Astrocyte (in vitro differentiated cells and primary cell): ENCODE measurements at regions not wholly inside any gene's neighbourhood (a gene's known extent, or its start where the extent isn't known, plus 50 kb on each side); places are given as distances from the start of the nearest gene placed in this dataset.

Source experiments
- DNase-seq: peaks from one replicate; pipeline ENCODE4 v3.0.0-alpha.2; 2010; ENCODE audit warnings: low read depth
- FAIRE-seq: peaks from 2 replicates; lab custom pipeline; 2011; peaks lifted over from hg19 to GRCh38; lab: Jason Lieb, UNC
- H2AFZ ChIP-seq: 2 replicates; pipeline ENCODE4 v1.6.0; 2012; ENCODE audit warnings: low read depth, low read length, inconsistent platforms
- H3K27ac ChIP-seq: 2 replicates; pipeline ENCODE4 v1.5.1; 2011; ENCODE audit warnings: low read depth, low read length, inconsistent platforms
- H3K27me3 ChIP-seq: 2 replicates; pipeline ENCODE4 v1.6.0; 2011; ENCODE audit warnings: low read length, inconsistent platforms; ENCODE audit not compliant: insufficient read depth
- H3K36me3 ChIP-seq: 2 replicates; pipeline ENCODE4 v1.5.1; 2011; ENCODE audit warnings: low read length, inconsistent platforms; ENCODE audit not compliant: insufficient read depth
- H3K4me1 ChIP-seq: 2 replicates; pipeline ENCODE4 v1.5.1; 2011; ENCODE audit warnings: low read length, inconsistent platforms; ENCODE audit not compliant: insufficient read depth
- H3K4me2 ChIP-seq: 2 replicates; pipeline ENCODE4 v1.6.0; 2012; ENCODE audit warnings: low read length, inconsistent platforms
- H3K4me3 ChIP-seq: 2 replicates; pipeline ENCODE4 v1.5.1; 2011; ENCODE audit warnings: low read depth, mild to moderate bottlenecking, low read length, inconsistent platforms; ENCODE audit not compliant: insufficient read depth
- H3K79me2 ChIP-seq: 2 replicates; pipeline ENCODE4 v1.6.0; 2012; ENCODE audit warnings: mild to moderate bottlenecking, low read length, inconsistent platforms; ENCODE audit not compliant: insufficient read depth
- H3K9ac ChIP-seq: 2 replicates; pipeline ENCODE4 v1.6.0; 2012; ENCODE audit warnings: mild to moderate bottlenecking, low read length, inconsistent platforms
- H3K9me3 ChIP-seq: 2 replicates; pipeline ENCODE4 v1.5.1; 2012; ENCODE audit warnings: low read depth, mild to moderate bottlenecking, low read length, inconsistent platforms; ENCODE audit not compliant: insufficient read depth
- H4K20me1 ChIP-seq: 2 replicates; pipeline ENCODE4 v1.6.0; 2012; ENCODE audit warnings: low read length, inconsistent platforms; ENCODE audit not compliant: insufficient read depth
- H3K27ac Mint-ChIP-seq: one replicate; pipeline ENCODE4 v1.8.0; 2021; ENCODE audit warnings: mild to moderate bottlenecking, mixed read lengths; ENCODE audit not compliant: unreplicated experiment
- H3K27me3 Mint-ChIP-seq: one replicate; pipeline ENCODE4 v1.8.0; 2021; ENCODE audit warnings: low read depth, mixed read lengths; ENCODE audit not compliant: unreplicated experiment
- H3K36me3 Mint-ChIP-seq: one replicate; pipeline ENCODE4 v1.8.0; 2021; ENCODE audit warnings: low read depth, mixed read lengths; ENCODE audit not compliant: unreplicated experiment
- H3K4me1 Mint-ChIP-seq: one replicate; pipeline ENCODE4 v1.8.0; 2021; ENCODE audit warnings: low read depth, mixed read lengths; ENCODE audit not compliant: unreplicated experiment
- H3K4me3 Mint-ChIP-seq: one replicate; pipeline ENCODE4 v1.8.0; 2021; ENCODE audit warnings: mild to moderate bottlenecking, moderate library complexity, mixed read lengths; ENCODE audit not compliant: unreplicated experiment
- H3K9me3 Mint-ChIP-seq: one replicate; pipeline ENCODE4 v1.8.0; 2021; ENCODE audit warnings: mild to moderate bottlenecking, mixed read lengths; ENCODE audit not compliant: unreplicated experiment
- CTCF ChIP-seq: IDR thresholded peaks from 2 replicates; pipeline ENCODE4 v1.5.1; 2011; ENCODE audit warnings: low read depth, mild to moderate bottlenecking, inconsistent platforms, low read length, moderate library complexity; ENCODE audit not compliant: insufficient read depth
- EZH2 ChIP-seq: IDR thresholded peaks from 2 replicates; pipeline ENCODE4 v1.6.1; 2012; ENCODE audit warnings: mild to moderate bottlenecking, low read length, inconsistent platforms; ENCODE audit not compliant: insufficient read depth

DNA sequence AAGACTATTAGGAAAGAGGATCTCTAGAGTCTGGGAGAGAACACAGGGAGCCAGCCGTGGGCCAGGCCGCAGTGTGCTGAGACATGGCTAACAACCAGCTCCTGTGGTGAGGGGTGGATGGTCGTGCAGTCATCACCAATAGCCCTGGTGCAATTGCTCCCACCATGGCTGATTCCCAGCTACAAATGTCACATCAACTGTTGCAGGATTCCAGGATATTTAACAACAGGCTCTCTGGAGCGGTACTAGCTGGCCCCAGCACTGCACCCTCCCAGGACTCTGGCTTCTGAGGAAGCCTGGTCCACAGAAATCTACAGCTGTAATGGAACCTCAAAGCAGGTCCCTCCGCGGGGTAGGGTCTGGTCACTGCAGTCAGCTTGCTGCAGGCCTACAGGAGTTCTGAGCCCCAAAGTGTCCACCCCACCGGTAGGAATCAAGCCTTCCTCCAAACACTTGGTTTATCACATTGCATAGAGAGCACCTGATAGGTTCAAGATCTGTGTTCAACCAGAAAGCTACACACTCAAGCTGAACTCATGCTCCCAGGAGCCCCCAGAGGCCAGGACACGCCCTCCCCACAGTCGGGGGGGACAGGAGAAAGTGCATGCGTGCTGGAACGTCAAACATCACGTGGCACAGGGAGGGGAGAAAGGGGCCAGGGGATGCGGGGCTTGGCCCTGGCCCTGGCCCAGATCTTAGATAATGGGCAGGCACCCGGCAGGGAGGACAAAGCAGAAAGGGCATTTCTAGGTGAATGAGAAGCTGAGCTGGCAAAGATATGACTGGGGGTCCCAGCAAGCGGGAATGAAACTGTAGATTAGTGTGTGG is 609.0 kb downstream of the TBC1D22A start:
- H3K4me3 ChIP-seq = no peak overlapping the region
- TF ChIP-seq CTCF (no peak), EZH2 (no peak)
- peaks cover 19% of the 10 kb centered on the region for H3K9me3 Mint-ChIP-seq
- H3K4me3 Mint-ChIP-seq = no peak overlapping the region
- H3K9me3 ChIP-seq = no peaks in the 10 kb centered on the region
- peaks cover 5% of the 10 kb centered on the region for H3K27me3 Mint-ChIP-seq
- H2AFZ ChIP-seq = no peak overlapping the region
- H3K79me2 ChIP-seq = no peaks in the 10 kb centered on the region
- no peaks in the 10 kb centered on the region for H3K36me3 ChIP-seq
- H3K27me3 ChIP-seq = no peaks in the 10 kb centered on the region
- no peak overlapping the region for H3K9ac ChIP-seq
- no peak overlapping the region for H3K27ac Mint-ChIP-seq
- no peaks in the 10 kb centered on the region for H3K4me1 Mint-ChIP-seq
- H3K4me1 ChIP-seq = no peaks in the 10 kb centered on the region
- H3K36me3 Mint-ChIP-seq = peaks cover 3% of the 10 kb centered on the region
- no peak overlapping the region for H3K27ac ChIP-seq
- no peak for FAIRE-seq
- H3K4me2 ChIP-seq = no peak overlapping the region
- H4K20me1 ChIP-seq = no peaks in the 10 kb centered on the region
- no peak for DNase-seq

DNA sequence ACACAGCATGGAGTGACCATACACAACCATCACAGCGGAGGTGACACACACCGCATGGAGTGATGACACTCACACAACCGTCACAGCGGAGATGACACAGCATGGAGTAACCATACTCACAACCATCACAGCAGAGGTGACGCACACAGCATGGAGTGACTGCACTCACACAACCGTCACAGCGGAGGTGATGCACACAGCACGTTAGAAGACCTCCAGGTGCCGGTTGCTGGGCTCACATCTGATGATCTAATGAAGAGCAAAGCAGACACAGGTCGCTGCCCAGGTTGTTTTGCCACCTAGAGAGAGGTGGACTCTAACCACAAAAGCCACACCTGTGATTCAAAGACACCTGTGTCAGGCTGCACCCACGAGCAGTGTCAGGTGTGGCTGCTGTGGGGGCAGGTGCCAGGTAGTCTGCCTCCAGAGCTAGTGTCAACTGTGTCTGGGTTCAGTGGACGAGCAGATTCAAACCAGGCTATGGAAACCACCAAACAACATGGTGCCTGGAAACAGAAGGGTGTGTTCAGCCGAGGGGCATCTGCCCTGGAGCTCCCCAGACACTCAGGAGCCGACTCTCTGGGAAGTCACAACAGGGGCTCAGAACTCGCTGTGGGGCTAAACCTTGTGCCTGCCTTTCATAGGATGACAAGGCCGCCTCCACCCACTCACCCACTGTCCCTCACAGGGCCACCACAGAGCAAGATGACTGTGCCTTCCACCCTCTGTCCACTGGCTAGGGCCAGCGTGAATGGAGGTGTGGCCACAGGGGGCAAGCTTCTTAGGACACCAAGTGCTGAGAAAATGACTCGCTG is 608.2 kb downstream of the TBC1D22A start:
- peak overlapping the region; percentile 6 for H3K27ac Mint-ChIP-seq
- no peaks in the 10 kb centered on the region for H3K36me3 ChIP-seq
- no peaks in the 10 kb centered on the region for H3K9me3 ChIP-seq
- peaks cover 20% of the 10 kb centered on the region for H3K9me3 Mint-ChIP-seq
- no peaks in the 10 kb centered on the region for H3K4me1 Mint-ChIP-seq
- no peak overlapping the region for H3K27ac ChIP-seq
- H3K36me3 Mint-ChIP-seq = peaks cover 3% of the 10 kb centered on the region
- H3K4me3 ChIP-seq = no peak overlapping the region
- H3K4me2 ChIP-seq = no peak overlapping the region
- peaks cover 5% of the 10 kb centered on the region for H3K27me3 Mint-ChIP-seq
- DNase-seq = no peak
- no peaks in the 10 kb centered on the region for H4K20me1 ChIP-seq
- FAIRE-seq = no peak
- no peak overlapping the region for H3K4me3 Mint-ChIP-seq
- no peaks in the 10 kb centered on the region for H3K79me2 ChIP-seq
- no peaks in the 10 kb centered on the region for H3K4me1 ChIP-seq
- no peaks in the 10 kb centered on the region for H3K27me3 ChIP-seq
- no peak for TF ChIP-seq EZH2
- no peak for TF ChIP-seq CTCF
- no peak overlapping the region for H3K9ac ChIP-seq
- H2AFZ ChIP-seq = no peak overlapping the region
